Natural killer cell (primary cell): ENCODE measurements at regions not wholly inside any gene's neighbourhood (a gene's known extent, or its start where the extent isn't known, plus 50 kb on each side); places are given as distances from the start of the nearest gene placed in this dataset.

Experiments used
- ATAC-seq, 3 donors: fragments of 150-1000 bp in 2 of 3; fragments of 200-7000 bp in 1 of 3; cut with Tn5 transposase; 1 replicate in 1 of 3; 2 replicates in 2 of 3; pipeline ENCODE4 v1.10.0; 2021; ENCODE audit warnings: mild to moderate bottlenecking in 2 of 3, moderate library complexity in 2 of 3
- DNase-seq, 2 donors: peaks; one replicate each; pipeline versions ENCODE4 v3.0.0 to v3.0.0-alpha.2; 2013 to 2021; ENCODE audit warnings: mixed read lengths in 1 of 2
- H3K27ac ChIP-seq: one replicate; pipeline ENCODE4 v1.5.1; 2013; ENCODE audit warnings: mild to moderate bottlenecking, low read length
- H3K27me3 ChIP-seq: one replicate; pipeline ENCODE4 v1.6.1; 2013; ENCODE audit warnings: low read length; ENCODE audit not compliant: control insufficient read depth, insufficient read depth
- H3K36me3 ChIP-seq: one replicate; pipeline ENCODE4 v1.6.1; 2013; ENCODE audit warnings: low read length; ENCODE audit not compliant: control insufficient read depth, insufficient read depth
- H3K4me1 ChIP-seq: one replicate; pipeline ENCODE4 v1.6.1; 2013; ENCODE audit warnings: low read length; ENCODE audit not compliant: control insufficient read depth, insufficient read depth
- H3K4me3 ChIP-seq: one replicate; pipeline ENCODE4 v1.5.1; 2013; ENCODE audit warnings: low read length
- H3K9me3 ChIP-seq: one replicate; pipeline ENCODE4 v1.6.1; 2013; ENCODE audit warnings: low read length; ENCODE audit not compliant: control insufficient read depth, insufficient read depth
- H3K27ac Mint-ChIP-seq, 2 donors: one replicate each; pipeline ENCODE4 v1.8.0; 2022; ENCODE audit warnings: mild to moderate bottlenecking in 2 of 2, mixed read lengths in 2 of 2, moderate library complexity in 1 of 2
- H3K27me3 Mint-ChIP-seq, 2 donors: one replicate each; pipeline ENCODE4 v1.8.0; 2022; ENCODE audit warnings: low read depth in 2 of 2, mixed read lengths in 2 of 2
- H3K36me3 Mint-ChIP-seq: one replicate; pipeline ENCODE4 v1.8.0; 2022; ENCODE audit warnings: mixed read lengths
- H3K4me1 Mint-ChIP-seq, 2 donors: one replicate each; pipeline ENCODE4 v1.8.0; 2022; ENCODE audit warnings: mixed read lengths in 2 of 2
- H3K4me3 Mint-ChIP-seq: one replicate; pipeline ENCODE4 v1.8.0; 2022; ENCODE audit warnings: mild to moderate bottlenecking, moderate library complexity, mixed read lengths
- H3K9me3 Mint-ChIP-seq, 2 donors: one replicate each; pipeline ENCODE4 v1.8.0; 2022; ENCODE audit warnings: mixed read lengths in 2 of 2
- CTCF ChIP-seq: fragments of 200-600 bp; IDR thresholded peaks from one replicate; pipeline ENCODE4 v1.8.0; 2022; ENCODE audit warnings: antibody characterized with exemption
- WGBS: methylation state at CpG from one replicate; pipeline ENCODE4 v1.1.7; 2013; ENCODE audit warnings: missing lambda C conversion rate; ENCODE audit not compliant: insufficient coverage; 5-methylcytosine and 5-hydroxymethylcytosine counted together
- intact Hi-C: fragments of 100-400 bp; cut with micrococcal nuclease; formaldehyde crosslinking; loops from one replicate; pipeline ENCODE4 v1.14.2; 2022

- Mint-ChIP-seq H3K9me3 (peaks cover 6 to 11% of the 10 kb centered on the region in 2 donors), H3K4me1 (no peaks in the 10 kb centered on the region), H3K4me3 (no peak overlapping the region), H3K27me3 (no peaks in the 10 kb centered on the region), H3K36me3 (no peaks in the 10 kb centered on the region), H3K27ac (no peak overlapping the region)
- Histone ChIP-seq H3K36me3 (no peaks in the 10 kb centered on the region), H3K4me3 (no peak overlapping the region), H3K27ac (no peak overlapping the region), H3K4me1 (no peaks in the 10 kb centered on the region), H3K9me3 (no peaks in the 10 kb centered on the region), H3K27me3 (no peaks in the 10 kb centered on the region)
- 97% methylated on average over 2 of the region's 2 CpGs for WGBS
- intact Hi-C loops = no loop called here
- no peak for TF ChIP-seq CTCF
- no peak for ATAC-seq
- DNase-seq = no peak
Observed at GRCh38 chr6:85062884-85063283, 298.5 kb upstream of the TBX18 start.

DNA sequence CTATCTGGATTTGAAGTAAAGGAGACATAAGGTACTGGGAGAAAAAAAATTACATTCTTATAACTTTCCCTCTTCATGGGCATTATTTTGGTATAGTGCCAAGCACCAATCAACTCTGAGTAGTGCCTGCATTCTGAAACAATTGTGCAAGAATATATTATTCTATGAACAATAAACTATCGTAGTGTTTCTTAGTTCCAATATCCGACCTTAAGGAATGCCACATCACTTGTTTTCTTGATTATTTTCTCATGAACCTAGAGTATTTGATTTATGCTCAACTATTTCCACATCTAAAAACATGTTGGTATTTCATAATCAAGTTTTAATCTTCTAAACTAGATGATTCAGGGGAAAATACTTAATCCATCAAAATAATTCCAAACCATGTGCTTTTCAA is 294.4 kb upstream of the TBX18 start:
- peaks cover 4 to 8% of the 10 kb centered on the region in 2 donors for H3K9me3 Mint-ChIP-seq
- no CpG with 5 or more reads among the region's 2 CpGs for WGBS
- no peaks in the 10 kb centered on the region for H3K4me1 Mint-ChIP-seq
- no peak overlapping the region for H3K27ac ChIP-seq
- H3K4me1 ChIP-seq = no peaks in the 10 kb centered on the region
- intact Hi-C loops = no loop called here
- H3K27me3 ChIP-seq = no peaks in the 10 kb centered on the region
- H3K4me3 ChIP-seq = no peak overlapping the region
- ATAC-seq (no peak), DNase-seq (no peak)
- H3K9me3 ChIP-seq = no peaks in the 10 kb centered on the region
- H3K36me3 ChIP-seq = no peaks in the 10 kb centered on the region
- no peak overlapping the region for H3K27ac Mint-ChIP-seq
- H3K4me3 Mint-ChIP-seq = no peak overlapping the region
- no peaks in the 10 kb centered on the region for H3K27me3 Mint-ChIP-seq
- no peak for TF ChIP-seq CTCF
- no peaks in the 10 kb centered on the region for H3K36me3 Mint-ChIP-seq

GRCh38 chr6:85050149-85050548 is 285.8 kb upstream of the TBX18 start:
- no peaks in the 10 kb centered on the region for H3K27me3 ChIP-seq
- no peak for TF ChIP-seq CTCF
- no peak overlapping the region for H3K27ac ChIP-seq
- no peaks in the 10 kb centered on the region for H3K36me3 ChIP-seq
- Mint-ChIP-seq H3K27ac (no peak overlapping the region), H3K27me3 (no peaks in the 10 kb centered on the region), H3K4me3 (no peak overlapping the region), H3K36me3 (no peaks in the 10 kb centered on the region), H3K4me1 (no peaks in the 10 kb centered on the region), H3K9me3 (peaks cover 5 to 13% of the 10 kb centered on the region in 2 donors)
- H3K4me1 ChIP-seq = no peaks in the 10 kb centered on the region
- no peak overlapping the region for H3K4me3 ChIP-seq
- ATAC-seq (no peak), DNase-seq (no peak)
- H3K9me3 ChIP-seq = no peaks in the 10 kb centered on the region
- intact Hi-C loops = no loop called here

GRCh38 chr6:85049282-85049681 is 284.9 kb upstream of the TBX18 start:
- DNase-seq = no peak
- Histone ChIP-seq H3K36me3 (no peaks in the 10 kb centered on the region), H3K9me3 (no peaks in the 10 kb centered on the region), H3K27me3 (no peaks in the 10 kb centered on the region), H3K4me1 (no peaks in the 10 kb centered on the region), H3K4me3 (no peak overlapping the region), H3K27ac (no peak overlapping the region)
- no peaks in the 10 kb centered on the region for H3K27me3 Mint-ChIP-seq
- no peak for TF ChIP-seq CTCF
- no peak for ATAC-seq
- H3K4me3 Mint-ChIP-seq = no peak overlapping the region
- intact Hi-C loops = no loop called here
- no peaks in the 10 kb centered on the region for H3K4me1 Mint-ChIP-seq
- H3K27ac Mint-ChIP-seq = no peak overlapping the region
- H3K36me3 Mint-ChIP-seq = no peaks in the 10 kb centered on the region
- H3K9me3 Mint-ChIP-seq = peaks cover 5 to 13% of the 10 kb centered on the region in 2 donors
- WGBS = 86% methylated on average over 2 of the region's 2 CpGs
